Astrocyte (in vitro differentiated cells and primary cell): ENCODE measurements at regions not wholly inside any gene's neighbourhood (a gene's known extent, or its start where the extent isn't known, plus 50 kb on each side); places are given as distances from the start of the nearest gene placed in this dataset.

Experiments used
- DNase-seq: peaks from one replicate; pipeline ENCODE4 v3.0.0-alpha.2; 2010; ENCODE audit warnings: low read depth
- FAIRE-seq: peaks from 2 replicates; lab custom pipeline; 2011; peaks lifted over from hg19 to GRCh38; lab: Jason Lieb, UNC
- H2AFZ ChIP-seq: 2 replicates; pipeline ENCODE4 v1.6.0; 2012; ENCODE audit warnings: low read depth, low read length, inconsistent platforms
- H3K27ac ChIP-seq: 2 replicates; pipeline ENCODE4 v1.5.1; 2011; ENCODE audit warnings: low read depth, low read length, inconsistent platforms
- H3K27me3 ChIP-seq: 2 replicates; pipeline ENCODE4 v1.6.0; 2011; ENCODE audit warnings: low read length, inconsistent platforms; ENCODE audit not compliant: insufficient read depth
- H3K36me3 ChIP-seq: 2 replicates; pipeline ENCODE4 v1.5.1; 2011; ENCODE audit warnings: low read length, inconsistent platforms; ENCODE audit not compliant: insufficient read depth
- H3K4me1 ChIP-seq: 2 replicates; pipeline ENCODE4 v1.5.1; 2011; ENCODE audit warnings: low read length, inconsistent platforms; ENCODE audit not compliant: insufficient read depth
- H3K4me2 ChIP-seq: 2 replicates; pipeline ENCODE4 v1.6.0; 2012; ENCODE audit warnings: low read length, inconsistent platforms
- H3K4me3 ChIP-seq: 2 replicates; pipeline ENCODE4 v1.5.1; 2011; ENCODE audit warnings: low read depth, mild to moderate bottlenecking, low read length, inconsistent platforms; ENCODE audit not compliant: insufficient read depth
- H3K79me2 ChIP-seq: 2 replicates; pipeline ENCODE4 v1.6.0; 2012; ENCODE audit warnings: mild to moderate bottlenecking, low read length, inconsistent platforms; ENCODE audit not compliant: insufficient read depth
- H3K9ac ChIP-seq: 2 replicates; pipeline ENCODE4 v1.6.0; 2012; ENCODE audit warnings: mild to moderate bottlenecking, low read length, inconsistent platforms
- H3K9me3 ChIP-seq: 2 replicates; pipeline ENCODE4 v1.5.1; 2012; ENCODE audit warnings: low read depth, mild to moderate bottlenecking, low read length, inconsistent platforms; ENCODE audit not compliant: insufficient read depth
- H4K20me1 ChIP-seq: 2 replicates; pipeline ENCODE4 v1.6.0; 2012; ENCODE audit warnings: low read length, inconsistent platforms; ENCODE audit not compliant: insufficient read depth
- H3K27ac Mint-ChIP-seq: one replicate; pipeline ENCODE4 v1.8.0; 2021; ENCODE audit warnings: mild to moderate bottlenecking, mixed read lengths; ENCODE audit not compliant: unreplicated experiment
- H3K27me3 Mint-ChIP-seq: one replicate; pipeline ENCODE4 v1.8.0; 2021; ENCODE audit warnings: low read depth, mixed read lengths; ENCODE audit not compliant: unreplicated experiment
- H3K36me3 Mint-ChIP-seq: one replicate; pipeline ENCODE4 v1.8.0; 2021; ENCODE audit warnings: low read depth, mixed read lengths; ENCODE audit not compliant: unreplicated experiment
- H3K4me1 Mint-ChIP-seq: one replicate; pipeline ENCODE4 v1.8.0; 2021; ENCODE audit warnings: low read depth, mixed read lengths; ENCODE audit not compliant: unreplicated experiment
- H3K4me3 Mint-ChIP-seq: one replicate; pipeline ENCODE4 v1.8.0; 2021; ENCODE audit warnings: mild to moderate bottlenecking, moderate library complexity, mixed read lengths; ENCODE audit not compliant: unreplicated experiment
- H3K9me3 Mint-ChIP-seq: one replicate; pipeline ENCODE4 v1.8.0; 2021; ENCODE audit warnings: mild to moderate bottlenecking, mixed read lengths; ENCODE audit not compliant: unreplicated experiment
- EZH2 ChIP-seq: IDR thresholded peaks from 2 replicates; pipeline ENCODE4 v1.6.1; 2012; ENCODE audit warnings: mild to moderate bottlenecking, low read length, inconsistent platforms; ENCODE audit not compliant: insufficient read depth
- TF ChIP-seq, protein P1 (sequence below): IDR thresholded peaks from 2 replicates; pipeline ENCODE4 v1.5.1; 2011; ENCODE audit warnings: low read depth, mild to moderate bottlenecking, inconsistent platforms, low read length, moderate library complexity; ENCODE audit not compliant: insufficient read depth

DNA sequence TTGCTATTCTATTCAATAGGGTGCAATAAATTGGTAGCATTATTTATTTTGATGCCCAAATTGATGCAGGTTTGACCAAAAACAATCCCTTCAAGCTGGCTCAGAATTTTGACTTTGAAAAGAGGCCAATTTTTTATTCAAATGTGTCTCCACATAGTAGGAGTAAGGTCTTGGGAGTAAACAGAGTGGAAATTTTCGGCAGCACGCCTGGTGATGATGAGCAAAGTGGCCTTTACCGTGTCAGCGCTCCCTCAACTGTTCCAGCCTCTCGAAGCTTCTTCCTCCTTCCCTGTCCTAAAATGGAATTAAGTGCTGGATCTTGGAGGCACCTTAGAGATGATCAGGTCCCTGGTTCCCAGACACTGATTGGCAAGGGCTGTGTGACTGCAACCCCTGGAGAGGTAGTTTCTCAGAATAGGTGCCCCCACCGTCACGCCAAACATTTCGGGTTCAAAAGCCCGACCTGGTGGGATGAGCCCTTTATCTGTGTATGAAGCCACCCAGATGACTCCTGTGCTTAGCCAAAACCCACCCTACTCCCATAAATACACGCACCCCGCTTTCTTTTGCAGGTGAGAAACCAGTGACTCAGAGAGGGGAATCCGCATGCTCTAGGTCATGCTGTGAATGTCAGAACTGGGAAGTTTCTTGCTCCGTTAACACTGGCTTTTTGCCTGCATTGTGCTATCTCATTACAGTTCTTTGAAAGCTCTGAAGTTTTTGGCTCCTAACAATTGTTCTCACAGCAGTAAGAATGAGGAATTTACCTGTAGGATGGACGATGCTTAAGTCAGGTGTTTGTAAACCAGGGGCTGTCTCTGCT is 89.1 kb downstream of the CRYGS start:
- FAIRE-seq = no peak
- H3K4me3 Mint-ChIP-seq = no peak overlapping the region
- peaks cover 3% of the 10 kb centered on the region for H3K27me3 Mint-ChIP-seq

DNA sequence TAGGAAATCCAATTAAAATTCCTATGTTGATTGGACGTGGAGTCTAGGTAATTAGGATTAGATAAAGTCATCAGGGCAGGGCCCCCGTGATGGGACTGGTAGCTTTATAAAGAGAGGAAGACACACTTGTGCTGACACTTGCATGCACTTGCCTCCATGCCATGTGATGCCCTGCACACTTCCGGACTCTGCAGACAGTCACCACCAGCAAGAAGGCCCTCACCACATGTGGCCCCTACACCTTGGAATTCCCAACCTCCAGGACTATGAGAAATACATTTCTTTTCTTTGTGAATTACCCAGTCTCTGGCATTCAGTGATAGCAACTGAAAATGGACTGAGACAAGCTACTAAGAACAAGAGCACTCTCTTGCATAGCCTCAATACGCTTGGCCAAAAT is 90.6 kb downstream of the CRYGS start:
- Mint-ChIP-seq H3K4me1 (peaks cover 26% of the 10 kb centered on the region), H3K9me3 (no peaks in the 10 kb centered on the region), H3K4me3 (no peak overlapping the region), H3K27me3 (peaks cover 4% of the 10 kb centered on the region), H3K36me3 (no peaks in the 10 kb centered on the region), H3K27ac (no peak overlapping the region)
- Histone ChIP-seq H2AFZ (no peak overlapping the region), H4K20me1 (no peaks in the 10 kb centered on the region), H3K27ac (no peak overlapping the region), H3K27me3 (peaks cover 30% of the 10 kb centered on the region), H3K79me2 (no peaks in the 10 kb centered on the region), H3K4me1 (peaks cover 11% of the 10 kb centered on the region), H3K4me3 (no peak overlapping the region), H3K4me2 (no peak overlapping the region), H3K9me3 (no peaks in the 10 kb centered on the region), H3K36me3 (no peaks in the 10 kb centered on the region), H3K9ac (no peak overlapping the region)
- DNase-seq (no peak), FAIRE-seq (no peak)
- no peak for TF ChIP-seq EZH2
- TF ChIP-seq, protein P1, sequence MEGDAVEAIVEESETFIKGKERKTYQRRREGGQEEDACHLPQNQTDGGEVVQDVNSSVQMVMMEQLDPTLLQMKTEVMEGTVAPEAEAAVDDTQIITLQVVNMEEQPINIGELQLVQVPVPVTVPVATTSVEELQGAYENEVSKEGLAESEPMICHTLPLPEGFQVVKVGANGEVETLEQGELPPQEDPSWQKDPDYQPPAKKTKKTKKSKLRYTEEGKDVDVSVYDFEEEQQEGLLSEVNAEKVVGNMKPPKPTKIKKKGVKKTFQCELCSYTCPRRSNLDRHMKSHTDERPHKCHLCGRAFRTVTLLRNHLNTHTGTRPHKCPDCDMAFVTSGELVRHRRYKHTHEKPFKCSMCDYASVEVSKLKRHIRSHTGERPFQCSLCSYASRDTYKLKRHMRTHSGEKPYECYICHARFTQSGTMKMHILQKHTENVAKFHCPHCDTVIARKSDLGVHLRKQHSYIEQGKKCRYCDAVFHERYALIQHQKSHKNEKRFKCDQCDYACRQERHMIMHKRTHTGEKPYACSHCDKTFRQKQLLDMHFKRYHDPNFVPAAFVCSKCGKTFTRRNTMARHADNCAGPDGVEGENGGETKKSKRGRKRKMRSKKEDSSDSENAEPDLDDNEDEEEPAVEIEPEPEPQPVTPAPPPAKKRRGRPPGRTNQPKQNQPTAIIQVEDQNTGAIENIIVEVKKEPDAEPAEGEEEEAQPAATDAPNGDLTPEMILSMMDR = no peak

More for the DNA sequence above, 89.1 kb downstream of the CRYGS start:
- Histone ChIP-seq H3K4me2 (no peak overlapping the region), H3K27ac (no peak overlapping the region), H2AFZ (no peak overlapping the region), H3K27me3 (peaks cover 29% of the 10 kb centered on the region), H3K79me2 (no peaks in the 10 kb centered on the region), H3K36me3 (no peaks in the 10 kb centered on the region), H3K9me3 (no peaks in the 10 kb centered on the region), H3K9ac (no peak overlapping the region), H4K20me1 (no peaks in the 10 kb centered on the region), H3K4me3 (no peak overlapping the region), H3K4me1 (peaks cover 18% of the 10 kb centered on the region)
- no peak for DNase-seq
- TF ChIP-seq, protein P1 = no peak
- no peak for TF ChIP-seq EZH2
- H3K36me3 Mint-ChIP-seq = no peaks in the 10 kb centered on the region
- no peaks in the 10 kb centered on the region for H3K9me3 Mint-ChIP-seq
- H3K27ac Mint-ChIP-seq = no peak overlapping the region
- H3K4me1 Mint-ChIP-seq = peaks cover 36% of the 10 kb centered on the region

DNA sequence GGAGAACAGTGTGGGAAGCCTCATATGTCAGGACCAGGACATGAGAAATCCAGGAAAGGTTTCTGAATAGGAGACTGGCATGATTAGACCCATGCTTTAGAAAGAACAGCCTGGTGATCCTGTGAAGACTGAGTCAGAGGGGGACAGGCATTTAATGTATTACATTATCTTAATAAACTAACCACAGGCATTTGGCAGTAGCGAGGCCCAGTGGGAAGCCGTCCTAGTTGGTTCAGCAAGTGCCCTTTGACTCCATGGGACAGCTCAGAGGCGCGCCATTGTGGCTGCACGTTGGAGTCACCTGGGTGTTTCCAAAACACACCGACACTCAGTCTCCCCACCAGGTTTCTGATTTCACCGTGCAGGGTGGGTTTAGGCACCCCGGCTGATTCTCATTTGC is 90.5 kb upstream of the DGKG start:
- no peak overlapping the region for H3K4me3 Mint-ChIP-seq
- no peaks in the 10 kb centered on the region for H3K36me3 Mint-ChIP-seq

More for the DNA sequence above, 90.5 kb upstream of the DGKG start:
- Mint-ChIP-seq H3K27me3 (peaks cover 9% of the 10 kb centered on the region), H3K9me3 (no peaks in the 10 kb centered on the region), H3K4me1 (peaks cover 21% of the 10 kb centered on the region), H3K27ac (peak overlapping the region; percentile 18)
- FAIRE-seq (no peak), DNase-seq (peak; percentile 92)
- peaks cover 40% of the 10 kb centered on the region for H3K27me3 ChIP-seq
- H3K4me1 ChIP-seq = peaks cover 11% of the 10 kb centered on the region
- H3K36me3 ChIP-seq = no peaks in the 10 kb centered on the region
- no peak overlapping the region for H3K4me3 ChIP-seq
- H3K79me2 ChIP-seq = no peaks in the 10 kb centered on the region
- TF ChIP-seq, protein P1 = no peak
- no peak overlapping the region for H2AFZ ChIP-seq
- no peaks in the 10 kb centered on the region for H4K20me1 ChIP-seq
- peak overlapping the region; percentile 58 for H3K4me2 ChIP-seq
- H3K9me3 ChIP-seq = no peaks in the 10 kb centered on the region
- H3K9ac ChIP-seq = peak overlapping the region; percentile 34
- peak overlapping the region; percentile 30 for H3K27ac ChIP-seq
